Cardiac fibroblast (primary cell): ENCODE measurements at regions not wholly inside any gene's neighbourhood (a gene's known extent, or its start where the extent isn't known, plus 50 kb on each side); places are given as distances from the start of the nearest gene placed in this dataset.
"Not testable (repeated sequence)": the region's sequence is repeated elsewhere in the genome, so short reads cannot be mapped to it uniquely, and the experiment has no call there.

ENCODE experiments used
- DNase-seq, 2 donors: peaks; one replicate each; pipeline versions ENCODE4 v3.0.0 to v3.0.0-alpha.2; 2010; ENCODE audit warnings: low read depth in 2 of 2
- H3K4me3 ChIP-seq, 2 donors: replicated peaks in 1 of 2; 1 replicate in 1 of 2; 2 replicates in 1 of 2; pipeline ENCODE4 v1.5.1; 2011; ENCODE audit warnings: low read depth in 2 of 2, low read length in 2 of 2, mild to moderate bottlenecking in 2 of 2, moderate library complexity in 1 of 2

- not testable (repeated sequence) for H3K4me3 ChIP-seq
Observed at GRCh38 chr2:111424851-111425309, 304.2 kb downstream of the BCL2L11 start.

GRCh38 chr2:111425789-111426201 is 305.1 kb downstream of the BCL2L11 start:
- not testable (repeated sequence) for H3K4me3 ChIP-seq, DNase-seq

More at GRCh38 chr2:111424851-111425309, 304.2 kb downstream of the BCL2L11 start:
- DNase-seq: not testable (repeated sequence)

GRCh38 chr2:111427346-111427745 is 306.6 kb downstream of the BCL2L11 start:
- H3K4me3 ChIP-seq, DNase-seq: not testable (repeated sequence)

GRCh38 chr2:111428915-111429314 is 308.2 kb downstream of the BCL2L11 start:
- H3K4me3 ChIP-seq, DNase-seq: not testable (repeated sequence)

GRCh38 chr2:111429353-111429752 is 308.6 kb downstream of the BCL2L11 start:
- H3K4me3 ChIP-seq, DNase-seq: not testable (repeated sequence)

GRCh38 chr2:111430817-111431661 is 310.3 kb downstream of the BCL2L11 start:
- not testable (repeated sequence) for DNase-seq

GRCh38 chr2:111432423-111432822 is 311.7 kb downstream of the BCL2L11 start:
- not testable (repeated sequence) for DNase-seq, H3K4me3 ChIP-seq

More at GRCh38 chr2:111430817-111431661, 310.3 kb downstream of the BCL2L11 start:
- not testable (repeated sequence) for H3K4me3 ChIP-seq

- DNase-seq, H3K4me3 ChIP-seq: not testable (repeated sequence)
Observed at GRCh38 chr2:111432916-111433499, 312.3 kb downstream of the BCL2L11 start.

GRCh38 chr2:111433892-111434607 is 313.3 kb downstream of the BCL2L11 start:
- peak in 1 of 2 donors; percentile 23 for DNase-seq
- H3K4me3 ChIP-seq: not testable (repeated sequence)

- not testable (repeated sequence) for DNase-seq, H3K4me3 ChIP-seq
Observed at GRCh38 chr2:111434608-111434939, 313.9 kb downstream of the BCL2L11 start.

- not testable (repeated sequence) for DNase-seq, H3K4me3 ChIP-seq
Observed at GRCh38 chr2:111435553-111436310, 315.0 kb downstream of the BCL2L11 start.

- DNase-seq, H3K4me3 ChIP-seq: not testable (repeated sequence)
Observed at GRCh38 chr2:111436411-111436810, 315.7 kb downstream of the BCL2L11 start.

GRCh38 chr2:111437288-111437990 is 316.7 kb downstream of the BCL2L11 start:
- DNase-seq, H3K4me3 ChIP-seq: not testable (repeated sequence)

GRCh38 chr2:111438161-111438560 is 317.4 kb downstream of the BCL2L11 start:
- DNase-seq, H3K4me3 ChIP-seq: not testable (repeated sequence)

GRCh38 chr2:111439237-111439636 is 318.5 kb downstream of the BCL2L11 start:
- DNase-seq, H3K4me3 ChIP-seq: not testable (repeated sequence)

GRCh38 chr2:111441614-111442013 is 320.9 kb downstream of the BCL2L11 start:
- DNase-seq, H3K4me3 ChIP-seq: not testable (repeated sequence)

- not testable (repeated sequence) for DNase-seq, H3K4me3 ChIP-seq
Observed at GRCh38 chr2:111442767-111443454, 322.2 kb downstream of the BCL2L11 start.
